H1 (cell line): ENCODE measurements at regions not wholly inside any gene's neighbourhood (a gene's known extent, or its start where the extent isn't known, plus 50 kb on each side); places are given as distances from the start of the nearest gene placed in this dataset.

Experiments
- CTCF ChIA-PET: fragments of 300-600 bp; sonication (Branson Sonifier 250); formaldehyde crosslinking; loops from one replicate; lab custom pipeline; 2021; ENCODE audit not compliant: partially characterized antibody; lab: Charles Lee
- POLR2A ChIA-PET: fragments of 300-600 bp; sonication (Branson Sonifier 250); formaldehyde crosslinking; loops from one replicate; lab custom pipeline; 2021; ENCODE audit warnings: inconsistent platforms; ENCODE audit not compliant: partially characterized antibody; lab: Charles Lee
- DNase-seq, 2 experiments: peaks; one replicate each; pipeline versions ENCODE4 v3.0.0 to v3.0.0-alpha.2; 2010 to 2022; ENCODE audit warnings: low spot score in 2 of 2, low read depth in 1 of 2, mixed read lengths in 1 of 2
- FAIRE-seq: peaks from 2 replicates; lab custom pipeline; 2011; peaks lifted over from hg19 to GRCh38; lab: Jason Lieb, UNC
- H2AFZ ChIP-seq: 2 replicates; pipeline ENCODE4 v1.8.1; 2012; ENCODE audit warnings: low read length, inconsistent platforms
- H2AK5ac ChIP-seq: 2 replicates; pipeline ENCODE4 v1.6.1; 2013; ENCODE audit warnings: low read depth, low read length
- H2BK120ac ChIP-seq: replicated peaks from 2 replicates; pipeline ENCODE3; 2013; ENCODE audit warnings: low read depth, low read length, inconsistent platforms
- H2BK12ac ChIP-seq: 2 replicates; pipeline ENCODE4 v1.6.1; 2013; ENCODE audit warnings: low read depth, low read length
- H2BK15ac ChIP-seq: 2 replicates; pipeline ENCODE4 v1.6.1; 2013; ENCODE audit warnings: low read length
- H2BK20ac ChIP-seq: 2 replicates; pipeline ENCODE4 v1.6.1; 2013; ENCODE audit warnings: low read length
- H2BK5ac ChIP-seq: 2 replicates; pipeline ENCODE4 v1.6.1; 2013; ENCODE audit warnings: low read depth, low read length
- H3K14ac ChIP-seq: 2 replicates; pipeline ENCODE4 v1.6.1; 2013; ENCODE audit warnings: inconsistent platforms; ENCODE audit not compliant: insufficient read length
- H3K18ac ChIP-seq: 2 replicates; pipeline ENCODE4 v1.6.1; 2013; ENCODE audit warnings: low read length; ENCODE audit errors: extremely low read depth
- H3K23ac ChIP-seq: 2 replicates; pipeline ENCODE4 v1.6.1; 2013; ENCODE audit warnings: inconsistent platforms; ENCODE audit not compliant: insufficient read length
- H3K23me2 ChIP-seq: 2 replicates; pipeline ENCODE4 v1.6.1; 2013; ENCODE audit warnings: low read depth, low read length
- H3K27ac ChIP-seq: 2 replicates; pipeline ENCODE4 v1.6.1; 2011; ENCODE audit warnings: low read depth, low read length, inconsistent platforms
- H3K27me3 ChIP-seq, 4 experiments: replicated peaks in 1 of 4; 1 replicate in 1 of 4; 2 replicates in 3 of 4; pipeline versions ENCODE4 v1.6.1 to v1.8.1; 2011 to 2013; ENCODE audit warnings: low read length in 3 of 4, mild to moderate bottlenecking in 3 of 4, inconsistent platforms in 2 of 4, mixed read lengths in 2 of 4, moderate library complexity in 1 of 4; ENCODE audit not compliant: control insufficient read depth in 3 of 4, insufficient read depth in 3 of 4; ENCODE audit errors: extremely low read depth in 1 of 4
- H3K36me3 ChIP-seq, 4 experiments: 2 replicates each; pipeline versions ENCODE4 v1.6.1 to v1.8.1; 2011 to 2013; ENCODE audit warnings: mild to moderate bottlenecking in 4 of 4, low read length in 3 of 4, moderate library complexity in 2 of 4, control low read depth in 1 of 4, inconsistent platforms in 1 of 4; ENCODE audit not compliant: insufficient read depth in 4 of 4, control insufficient read depth in 2 of 4
- H3K4ac ChIP-seq: replicated peaks from 2 replicates; pipeline ENCODE3; 2013; ENCODE audit warnings: low read length, low read depth, mixed read lengths, inconsistent platforms; ENCODE audit not compliant: insufficient read length
- H3K4me1 ChIP-seq, 4 experiments: replicated peaks in 1 of 4; 1 replicate in 1 of 4; 2 replicates in 3 of 4; pipeline versions ENCODE4 v1.6.1 to v1.8.1; 2011 to 2013; ENCODE audit warnings: low read length in 3 of 4, inconsistent platforms in 2 of 4, mixed read lengths in 1 of 4; ENCODE audit not compliant: insufficient read depth in 4 of 4, control insufficient read depth in 3 of 4
- H3K4me2 ChIP-seq, 2 experiments: 2 replicates each; pipeline versions ENCODE4 v1.6.1 to v1.8.1; 2011 to 2013; ENCODE audit warnings: low read depth in 2 of 2, low read length in 2 of 2, control low read depth in 1 of 2, inconsistent platforms in 1 of 2, mild to moderate bottlenecking in 1 of 2; ENCODE audit not compliant: insufficient read depth in 1 of 2
- H3K4me3 ChIP-seq, 4 experiments: fragments of 200-600, 300-600 bp in 1 of 4; sonication (generic), shearing (Covaris generic), sonication (Bioruptor Twin) in 1 of 4; 2 replicates each; pipeline versions ENCODE4 v1.5.1 to v1.8.1; 2011 to 2016; ENCODE audit warnings: low read length in 4 of 4, low read depth in 3 of 4, control low read depth in 2 of 4, inconsistent platforms in 2 of 4, mild to moderate bottlenecking in 2 of 4, mixed read lengths in 1 of 4, moderate library complexity in 1 of 4; ENCODE audit not compliant: insufficient read depth in 2 of 4; ENCODE audit errors: extremely low read depth in 1 of 4
- H3K56ac ChIP-seq: replicated peaks from 2 replicates; pipeline ENCODE3; 2013; ENCODE audit warnings: low read depth, mild to moderate bottlenecking, mixed read lengths, low read length, inconsistent platforms; ENCODE audit not compliant: insufficient read length
- H3K79me1 ChIP-seq: 2 replicates; pipeline ENCODE4 v1.6.1; 2013; ENCODE audit warnings: low read depth, low read length, control low read depth
- H3K79me2 ChIP-seq, 2 experiments: 2 replicates each; pipeline versions ENCODE4 v1.6.1 to v1.8.1; 2012 to 2013; ENCODE audit warnings: low read length in 2 of 2, mild to moderate bottlenecking in 2 of 2, inconsistent platforms in 1 of 2; ENCODE audit not compliant: insufficient read depth in 2 of 2, control insufficient read depth in 1 of 2
- H3K9ac ChIP-seq, 4 experiments: replicated peaks in 1 of 4; 1 replicate in 1 of 4; 2 replicates in 3 of 4; pipeline versions ENCODE4 v1.6.1 to v1.8.1; 2011 to 2013; ENCODE audit warnings: low read depth in 3 of 4, low read length in 3 of 4, control low read depth in 2 of 4, mild to moderate bottlenecking in 2 of 4, moderate library complexity in 2 of 4, inconsistent platforms in 1 of 4; ENCODE audit errors: extremely low read depth in 1 of 4
- H3K9me3 ChIP-seq, 2 experiments: 2 replicates each; pipeline versions ENCODE4 v1.6.1 to v1.8.1; 2012 to 2013; ENCODE audit warnings: mild to moderate bottlenecking in 2 of 2, moderate library complexity in 2 of 2, control low read depth in 1 of 2, inconsistent platforms in 1 of 2, low read depth in 1 of 2, low read length in 1 of 2, mixed read lengths in 1 of 2; ENCODE audit not compliant: insufficient read depth in 2 of 2
- H4K20me1 ChIP-seq, 2 experiments: replicated peaks in 1 of 2; 2 replicates each; pipeline versions ENCODE3 to v1.8.1; 2011 to 2013; ENCODE audit warnings: inconsistent platforms in 2 of 2, low read length in 2 of 2, mild to moderate bottlenecking in 1 of 2; ENCODE audit not compliant: insufficient read depth in 2 of 2, control insufficient read depth in 1 of 2
- H4K5ac ChIP-seq: 2 replicates; pipeline ENCODE4 v1.6.1; 2013; ENCODE audit warnings: low read length, low read depth, mixed read lengths, inconsistent platforms; ENCODE audit not compliant: insufficient read length
- H4K8ac ChIP-seq: 2 replicates; pipeline ENCODE4 v1.8.0; 2013; ENCODE audit warnings: mild to moderate bottlenecking, moderate library complexity, low read length, inconsistent platforms; ENCODE audit not compliant: insufficient read depth; ENCODE audit errors: extremely low read depth
- H4K91ac ChIP-seq: replicated peaks from 2 replicates; pipeline ENCODE3; 2013; ENCODE audit warnings: low read length, mixed read lengths, inconsistent platforms; ENCODE audit not compliant: insufficient read length
- ASH2L ChIP-seq: fragments of 200-600, 300-600 bp; sonication (generic); IDR thresholded peaks from one replicate; pipeline ENCODE4 v1.7.1; 2017; ENCODE audit warnings: low read length
- KDM4A ChIP-seq: IDR thresholded peaks from one replicate; pipeline ENCODE4 v1.7.1; 2012; ENCODE audit warnings: low read depth, mild to moderate bottlenecking, moderate library complexity, low read length, inconsistent platforms; ENCODE audit not compliant: severe bottlenecking
- RBBP5 ChIP-seq: IDR thresholded peaks from 2 replicates; pipeline ENCODE4 v1.7.1; 2012; ENCODE audit warnings: low read depth, mild to moderate bottlenecking, inconsistent platforms, low read length, moderate library complexity, borderline replicate concordance
- RNF2 ChIP-seq: fragments of 200-900, 300-1000 bp; sonication (generic); IDR thresholded peaks from 2 replicates; pipeline ENCODE4 v1.7.1; 2016; ENCODE audit warnings: borderline replicate concordance, low read depth, mild to moderate bottlenecking, antibody characterized with exemption, low read length; ENCODE audit not compliant: poor library complexity, severe bottlenecking; ENCODE audit errors: missing control alignments
- SP4 ChIP-seq: IDR thresholded peaks from 2 replicates; pipeline ENCODE4 v1.6.1; 2012; ENCODE audit warnings: low read length, inconsistent platforms
- TEAD4 ChIP-seq: IDR thresholded peaks from 2 replicates; pipeline ENCODE4 v1.6.1; 2012; ENCODE audit warnings: low read depth, low read length, inconsistent platforms, mixed read lengths
- USF2 ChIP-seq: IDR thresholded peaks from 2 replicates; pipeline ENCODE4 v1.6.1; 2011; ENCODE audit warnings: low read length, improper control_type of control experiment
- WGBS, 2 experiments: shearing (Covaris generic) in 1 of 2; methylation state at CpG; one replicate each; pipeline versions ENCODE4 v1.1.6 to v1.1.7; 2013 to 2015; ENCODE audit warnings: low lambda C conversion rate in 2 of 2, mixed read lengths in 2 of 2, inconsistent platforms in 1 of 2, low coverage in 1 of 2, missing lambda C conversion rate in 1 of 2; ENCODE audit not compliant: insufficient replicate concordance in 2 of 2, insufficient coverage in 1 of 2, insufficient read length in 1 of 2; ENCODE audit errors: extremely low coverage in 1 of 2, missing lambda C conversion rate in 1 of 2; 5-methylcytosine and 5-hydroxymethylcytosine counted together
- TF ChIP-seq, protein P1 (sequence below): IDR thresholded peaks from 2 replicates; pipeline ENCODE4 v1.6.1; 2012; ENCODE audit warnings: inconsistent platforms
- TF ChIP-seq, protein P2 (sequence below), 3 experiments: IDR thresholded peaks; 1 replicate in 2 of 3; 2 replicates in 1 of 3; pipeline versions ENCODE4 v1.5.1 to v1.6.1; 2011; ENCODE audit warnings: low read length in 3 of 3, mild to moderate bottlenecking in 3 of 3, inconsistent platforms in 2 of 3, low read depth in 1 of 3, moderate library complexity in 1 of 3; ENCODE audit not compliant: insufficient read depth in 1 of 3; ENCODE audit errors: control extremely low read depth in 1 of 3

DNA sequence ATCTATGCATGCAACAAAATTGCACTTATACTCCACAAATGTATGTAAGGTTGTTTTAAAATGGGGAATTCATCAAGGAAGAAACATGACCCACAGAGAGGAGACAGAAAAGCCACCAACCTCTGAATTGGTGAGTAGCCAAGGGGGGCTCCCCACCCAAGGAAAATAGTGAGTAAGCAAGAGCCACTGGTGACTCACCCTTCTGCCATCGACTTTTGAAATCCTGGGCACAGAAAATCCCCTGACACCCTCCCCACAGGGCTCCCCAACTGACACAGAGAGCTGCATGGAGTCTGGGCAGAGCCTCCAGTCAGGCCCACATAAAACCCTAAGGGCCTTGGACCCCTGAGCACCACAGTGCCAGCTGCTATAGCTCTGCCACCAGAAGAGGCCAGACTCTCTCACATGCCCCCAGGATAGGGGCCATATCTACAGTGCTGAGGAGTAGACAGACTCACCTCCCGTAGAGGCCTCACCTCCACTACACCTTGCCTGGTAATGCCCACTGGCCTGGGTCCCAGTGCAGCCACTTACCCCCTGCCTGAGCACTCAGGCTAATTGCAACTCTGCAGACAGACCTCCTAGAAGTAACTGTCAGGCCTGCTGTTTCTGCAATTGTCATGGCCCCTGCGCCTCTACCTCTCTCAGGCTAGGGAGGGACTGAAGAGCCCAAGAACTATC is 244.7 kb upstream of the WSB1 start:
- H3K36me3 ChIP-seq, result no peaks in the 10 kb centered on the region
- no peak for DNase-seq
- no peak overlapping the region for H2BK20ac ChIP-seq
- no peak overlapping the region for H3K4me3 ChIP-seq
- H3K27ac ChIP-seq, result no peak overlapping the region
- H3K23me2 ChIP-seq, result no peaks in the 10 kb centered on the region
- H2BK15ac ChIP-seq, result no peak overlapping the region
- no peak overlapping the region for H3K18ac ChIP-seq
- no peak overlapping the region for H2BK120ac ChIP-seq
- H3K79me2 ChIP-seq, result no peaks in the 10 kb centered on the region
- no peak overlapping the region for H3K9ac ChIP-seq
- no peak overlapping the region for H4K5ac ChIP-seq
- 70% methylated on average over 3 of the region's 3 CpGs; no CpG with 5 or more reads in 1 of the 2 experiments for WGBS, 2 experiments
- no peaks in the 10 kb centered on the region for H3K4me1 ChIP-seq
- TF ChIP-seq RNF2 (no peak), KDM4A (no peak), RBBP5 (no peak), TEAD4 (no peak), USF2 (no peak), ASH2L (no peak), SP4 (no peak)
- TF ChIP-seq, protein P1, sequence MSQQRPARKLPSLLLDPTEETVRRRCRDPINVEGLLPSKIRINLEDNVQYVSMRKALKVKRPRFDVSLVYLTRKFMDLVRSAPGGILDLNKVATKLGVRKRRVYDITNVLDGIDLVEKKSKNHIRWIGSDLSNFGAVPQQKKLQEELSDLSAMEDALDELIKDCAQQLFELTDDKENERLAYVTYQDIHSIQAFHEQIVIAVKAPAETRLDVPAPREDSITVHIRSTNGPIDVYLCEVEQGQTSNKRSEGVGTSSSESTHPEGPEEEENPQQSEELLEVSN, result no peak
- TF ChIP-seq, protein P2, sequence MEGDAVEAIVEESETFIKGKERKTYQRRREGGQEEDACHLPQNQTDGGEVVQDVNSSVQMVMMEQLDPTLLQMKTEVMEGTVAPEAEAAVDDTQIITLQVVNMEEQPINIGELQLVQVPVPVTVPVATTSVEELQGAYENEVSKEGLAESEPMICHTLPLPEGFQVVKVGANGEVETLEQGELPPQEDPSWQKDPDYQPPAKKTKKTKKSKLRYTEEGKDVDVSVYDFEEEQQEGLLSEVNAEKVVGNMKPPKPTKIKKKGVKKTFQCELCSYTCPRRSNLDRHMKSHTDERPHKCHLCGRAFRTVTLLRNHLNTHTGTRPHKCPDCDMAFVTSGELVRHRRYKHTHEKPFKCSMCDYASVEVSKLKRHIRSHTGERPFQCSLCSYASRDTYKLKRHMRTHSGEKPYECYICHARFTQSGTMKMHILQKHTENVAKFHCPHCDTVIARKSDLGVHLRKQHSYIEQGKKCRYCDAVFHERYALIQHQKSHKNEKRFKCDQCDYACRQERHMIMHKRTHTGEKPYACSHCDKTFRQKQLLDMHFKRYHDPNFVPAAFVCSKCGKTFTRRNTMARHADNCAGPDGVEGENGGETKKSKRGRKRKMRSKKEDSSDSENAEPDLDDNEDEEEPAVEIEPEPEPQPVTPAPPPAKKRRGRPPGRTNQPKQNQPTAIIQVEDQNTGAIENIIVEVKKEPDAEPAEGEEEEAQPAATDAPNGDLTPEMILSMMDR (IDR thresholded peaks at IDR 0.05; ENCODE audit: control extremely low read depth in 1 of 3, insufficient read depth in 1 of 3, low read depth in 1 of 3, low read length in 3 of 3), result no peak
- no peaks in the 10 kb centered on the region for H3K79me1 ChIP-seq
- FAIRE-seq, result no peak
- H2AFZ ChIP-seq, result no peak overlapping the region
- H3K27me3 ChIP-seq, result no peaks in the 10 kb centered on the region; a peak in 1 of 7 replicates
- H2AK5ac ChIP-seq, result no peak overlapping the region
- no peak overlapping the region for H2BK12ac ChIP-seq
- no peaks in the 10 kb centered on the region for H4K20me1 ChIP-seq
- H3K4ac ChIP-seq, result no peak overlapping the region
- H3K14ac ChIP-seq, result no peak overlapping the region
- ChIA-PET CTCF (no interaction called here), POLR2A (no interaction called here)
- H3K4me2 ChIP-seq, result no peak overlapping the region
- H2BK5ac ChIP-seq, result no peak overlapping the region
- H4K91ac ChIP-seq, result no peak overlapping the region
- H3K9me3 ChIP-seq, result peaks cover 46 to 68% of the 10 kb centered on the region in 2 experiments
- no peak overlapping the region for H3K56ac ChIP-seq
- H4K8ac ChIP-seq, result no peak overlapping the region
- no peak overlapping the region for H3K23ac ChIP-seq
